ENCODE measurements at regions not wholly inside any gene's neighbourhood (a gene's known extent, or its start where the extent isn't known, plus 50 kb on each side); places are given as distances from the start of the nearest gene placed in this dataset.

GRCh38 chr6:163922562-163922961, 508.0 kb downstream of the QKI start:
- in situ Hi-C loops (cut with MboI; ENCODE audit: low pct_ligation_motif_present in 1 of 4, low pct_unique_long_range_greater_than_20kb in 1 of 4, low sequenced_read_pairs in 3 of 4) (no loop called here), intact Hi-C loops (cut with DNase I; ENCODE audit: low total_unique reads) (no loop called here)
- 82 to 94% methylated on average over 4 of the region's 4 CpGs for whole genome bisulfite sequencing, 2 donors (ENCODE audit: low coverage in 1 of 2)
- DNase-seq: no peak
- Histone ChIP-seq H3K4me3 (no peak overlapping the region), H3K27ac (no peak overlapping the region), H3K36me3 (no peaks in the 10 kb centered on the region), H3K27me3 (no peaks in the 10 kb centered on the region), H3K9me3 (no peaks in the 10 kb centered on the region), H3K4me1 (no peaks in the 10 kb centered on the region)
- TF ChIP-seq POLR2AphosphoS5 (IDR thresholded peaks at IDR 0.05) (no peak), POLR2A (IDR thresholded peaks at IDR 0.05) (no peak), CTCF (IDR thresholded peaks at IDR 0.05) (no peak), EP300 (IDR thresholded peaks at IDR 0.05; ENCODE audit: low read depth) (no peak)

GRCh38 chr6:163919652-163920051, 505.1 kb downstream of the QKI start:
- Histone ChIP-seq H3K4me3 (no peak overlapping the region), H3K36me3 (no peaks in the 10 kb centered on the region), H3K27me3 (no peaks in the 10 kb centered on the region), H3K9me3 (no peaks in the 10 kb centered on the region), H3K4me1 (no peaks in the 10 kb centered on the region), H3K27ac (no peak overlapping the region)
- in situ Hi-C loops (cut with MboI; ENCODE audit: low pct_ligation_motif_present in 1 of 4, low pct_unique_long_range_greater_than_20kb in 1 of 4, low sequenced_read_pairs in 3 of 4): no loop called here
- TF ChIP-seq CTCF (IDR thresholded peaks at IDR 0.05) (no peak), POLR2AphosphoS5 (IDR thresholded peaks at IDR 0.05) (no peak), EP300 (IDR thresholded peaks at IDR 0.05; ENCODE audit: low read depth) (no peak), POLR2A (IDR thresholded peaks at IDR 0.05) (no peak)
- intact Hi-C loops (cut with DNase I; ENCODE audit: low total_unique reads): no loop called here
- no peak for DNase-seq
- WGBS, 2 donors (ENCODE audit: low coverage in 1 of 2): 64 to 77% methylated on average over 4 to 8 of the region's 8 CpGs

GRCh38 chr6:163916315-163917081, 502.0 kb downstream of the QKI start:
- WGBS, 2 donors (ENCODE audit: low coverage in 1 of 2): 74 to 82% methylated on average over 6 of the region's 6 CpGs

DNA sequence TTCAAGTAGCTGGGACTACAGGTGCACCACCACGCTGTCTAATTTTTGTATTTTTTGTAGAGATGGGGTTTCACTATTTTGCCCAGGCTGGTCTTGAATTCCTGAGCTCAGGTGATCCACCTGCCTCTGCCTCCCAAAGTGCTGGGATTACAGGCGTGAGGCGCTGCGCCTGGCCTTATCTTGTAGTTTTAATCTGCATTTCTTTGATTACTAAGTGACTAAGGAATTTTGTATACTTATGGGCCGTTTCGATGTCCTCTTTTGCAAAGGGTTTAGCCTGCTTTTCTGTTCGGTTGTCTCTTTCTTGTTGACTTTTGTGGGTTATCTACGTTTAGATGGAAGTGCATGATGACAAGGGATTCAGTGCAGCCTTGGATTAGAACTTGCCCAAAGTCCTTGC, 500.6 kb downstream of the QKI start:
- Histone ChIP-seq H3K4me3 (no peak overlapping the region), H3K27ac (no peak overlapping the region), H3K27me3 (no peaks in the 10 kb centered on the region), H3K36me3 (no peaks in the 10 kb centered on the region), H3K9me3 (no peaks in the 10 kb centered on the region), H3K4me1 (no peaks in the 10 kb centered on the region)
- intact Hi-C loops (cut with DNase I; ENCODE audit: low total_unique reads) (no loop called here), in situ Hi-C loops (cut with MboI; ENCODE audit: low pct_ligation_motif_present in 1 of 4, low pct_unique_long_range_greater_than_20kb in 1 of 4, low sequenced_read_pairs in 3 of 4) (no loop called here)
- DNase-seq: no peak
- 80 to 87% methylated on average over 8 of the region's 8 CpGs for whole genome bisulfite sequencing, 2 donors (ENCODE audit: low coverage in 1 of 2)
- TF ChIP-seq EP300 (IDR thresholded peaks at IDR 0.05; ENCODE audit: low read depth) (no peak), CTCF (IDR thresholded peaks at IDR 0.05) (no peak)

More at GRCh38 chr6:163916315-163917081, 502.0 kb downstream of the QKI start:
- no peak for DNase-seq
- in situ Hi-C loops (cut with MboI; ENCODE audit: low pct_ligation_motif_present in 1 of 4, low pct_unique_long_range_greater_than_20kb in 1 of 4, low sequenced_read_pairs in 3 of 4): no loop called here
- Histone ChIP-seq H3K9me3 (no peaks in the 10 kb centered on the region), H3K27ac (no peak overlapping the region), H3K27me3 (no peaks in the 10 kb centered on the region), H3K36me3 (no peaks in the 10 kb centered on the region), H3K4me1 (no peaks in the 10 kb centered on the region), H3K4me3 (no peak overlapping the region)
- TF ChIP-seq EP300 (IDR thresholded peaks at IDR 0.05; ENCODE audit: low read depth) (no peak), POLR2A (IDR thresholded peaks at IDR 0.05) (no peak), CTCF (IDR thresholded peaks at IDR 0.05) (no peak), POLR2AphosphoS5 (IDR thresholded peaks at IDR 0.05) (no peak)
- intact Hi-C loops (cut with DNase I; ENCODE audit: low total_unique reads): no loop called here
